SJSA1 (cell line): ENCODE measurements at regions not wholly inside any gene's neighbourhood (a gene's known extent, or its start where the extent isn't known, plus 50 kb on each side); places are given as distances from the start of the nearest gene placed in this dataset.
A peak's percentile ranks its signal among the peaks of the same experiment; 100 is the strongest.

ENCODE experiments used
- DNase-seq, 2 experiments: peaks; one replicate each; pipeline ENCODE4 v3.0.0-alpha.2; 2015 to 2020; ENCODE audit warnings: low spot score in 2 of 2, low read depth in 1 of 2
- H3K27ac ChIP-seq: fragments of 250-450 bp; sonication (Bioruptor Pico); 2 replicates; pipeline ENCODE4 v1.5.1; 2020; ENCODE audit warnings: mild to moderate bottlenecking, moderate library complexity
- H3K27me3 ChIP-seq: fragments of 250-450 bp; sonication (Bioruptor Pico); replicated peaks from 2 replicates; pipeline ENCODE4 v1.5.1; 2020; ENCODE audit warnings: mild to moderate bottlenecking, moderate library complexity
- H3K36me3 ChIP-seq: fragments of 250-450 bp; sonication (Bioruptor Pico); 2 replicates; pipeline ENCODE4 v1.5.1; 2020; ENCODE audit warnings: mild to moderate bottlenecking
- H3K4me1 ChIP-seq: fragments of 250-450 bp; sonication (Bioruptor Pico); replicated peaks from 2 replicates; pipeline ENCODE4 v1.6.1; 2021; ENCODE audit warnings: mild to moderate bottlenecking
- H3K4me3 ChIP-seq: fragments of 250-450 bp; sonication (Bioruptor Pico); 2 replicates; pipeline ENCODE4 v1.5.1; 2020; ENCODE audit warnings: mild to moderate bottlenecking
- H3K9me3 ChIP-seq: fragments of 250-450 bp; sonication (Bioruptor Pico); replicated peaks from 2 replicates; pipeline ENCODE4 v1.5.1; 2020; ENCODE audit warnings: mild to moderate bottlenecking

- DNase-seq: no peak
- H3K36me3 ChIP-seq: no peaks in the 10 kb centered on the region
- H3K4me3 ChIP-seq: no peak overlapping the region
- H3K4me1 ChIP-seq: no peaks in the 10 kb centered on the region
- H3K27me3 ChIP-seq: no peaks in the 10 kb centered on the region
- no peak overlapping the region for H3K27ac ChIP-seq
- H3K9me3 ChIP-seq: no peaks in the 10 kb centered on the region
These were observed 777.0 kb downstream of the KCNJ18 start for GRCh38 chr17:22469101-22469880.

- Histone ChIP-seq H3K27me3 (no peaks in the 10 kb centered on the region), H3K4me1 (no peaks in the 10 kb centered on the region), H3K27ac (no peak overlapping the region), H3K36me3 (no peaks in the 10 kb centered on the region), H3K4me3 (no peak overlapping the region), H3K9me3 (no peaks in the 10 kb centered on the region)
- DNase-seq: no peak
These were observed 777.6 kb downstream of the KCNJ18 start for GRCh38 chr17:22469941-22470340.

GRCh38 chr17:22470411-22471175, 778.3 kb downstream of the KCNJ18 start:
- no peak for DNase-seq
- Histone ChIP-seq H3K4me1 (no peaks in the 10 kb centered on the region), H3K36me3 (no peaks in the 10 kb centered on the region), H3K27ac (no peak overlapping the region), H3K4me3 (no peak overlapping the region), H3K9me3 (no peaks in the 10 kb centered on the region), H3K27me3 (no peaks in the 10 kb centered on the region)

GRCh38 chr17:22484826-22485225, 792.5 kb downstream of the KCNJ18 start:
- no peaks in the 10 kb centered on the region for H3K36me3 ChIP-seq
- H3K4me1 ChIP-seq: no peaks in the 10 kb centered on the region
- H3K27me3 ChIP-seq: no peaks in the 10 kb centered on the region
- no peak for DNase-seq
- H3K4me3 ChIP-seq: no peak overlapping the region
- no peaks in the 10 kb centered on the region for H3K9me3 ChIP-seq
- no peak overlapping the region for H3K27ac ChIP-seq

GRCh38 chr17:22490399-22490798, 798.1 kb downstream of the KCNJ18 start:
- Histone ChIP-seq H3K4me1 (no peaks in the 10 kb centered on the region), H3K36me3 (no peaks in the 10 kb centered on the region), H3K9me3 (no peaks in the 10 kb centered on the region), H3K27ac (no peak overlapping the region), H3K27me3 (no peaks in the 10 kb centered on the region), H3K4me3 (no peak overlapping the region)
- no peak for DNase-seq

- Histone ChIP-seq H3K27me3 (no peaks in the 10 kb centered on the region), H3K4me3 (no peak overlapping the region), H3K27ac (no peak overlapping the region), H3K4me1 (no peaks in the 10 kb centered on the region), H3K36me3 (no peaks in the 10 kb centered on the region), H3K9me3 (no peaks in the 10 kb centered on the region)
- DNase-seq: no peak
These were observed 800.0 kb downstream of the KCNJ18 start for GRCh38 chr17:22492331-22492730.

- no peak for DNase-seq
- no peaks in the 10 kb centered on the region for H3K4me1 ChIP-seq
- H3K27me3 ChIP-seq: no peaks in the 10 kb centered on the region
- no peaks in the 10 kb centered on the region for H3K9me3 ChIP-seq
- no peak overlapping the region for H3K4me3 ChIP-seq
- no peak overlapping the region for H3K27ac ChIP-seq
- H3K36me3 ChIP-seq: no peaks in the 10 kb centered on the region
These were observed 804.1 kb downstream of the KCNJ18 start for GRCh38 chr17:22496450-22496849.

- H3K9me3 ChIP-seq: no peaks in the 10 kb centered on the region
- no peaks in the 10 kb centered on the region for H3K36me3 ChIP-seq
- H3K27ac ChIP-seq: no peak overlapping the region
- no peaks in the 10 kb centered on the region for H3K27me3 ChIP-seq
- DNase-seq: no peak
- no peak overlapping the region for H3K4me3 ChIP-seq
- H3K4me1 ChIP-seq: no peaks in the 10 kb centered on the region
These were observed 811.1 kb downstream of the KCNJ18 start for GRCh38 chr17:22503322-22503899.

- H3K4me1 ChIP-seq: no peaks in the 10 kb centered on the region
- peak in 1 of 2 experiments; percentile 15 for DNase-seq
- H3K36me3 ChIP-seq: no peaks in the 10 kb centered on the region
- H3K27ac ChIP-seq: no peak overlapping the region
- H3K27me3 ChIP-seq: no peaks in the 10 kb centered on the region
- H3K4me3 ChIP-seq: no peak overlapping the region
- H3K9me3 ChIP-seq: no peaks in the 10 kb centered on the region
These were observed 813.3 kb downstream of the KCNJ18 start for GRCh38 chr17:22505660-22506059.

GRCh38 chr17:22506231-22506630, 813.9 kb downstream of the KCNJ18 start:
- Histone ChIP-seq H3K9me3 (no peaks in the 10 kb centered on the region), H3K36me3 (no peaks in the 10 kb centered on the region)
- DNase-seq: peak in 1 of 2 experiments; percentile 35

GRCh38 chr17:22506861-22507260, 814.5 kb downstream of the KCNJ18 start:
- H3K36me3 ChIP-seq: no peaks in the 10 kb centered on the region
- no peak overlapping the region for H3K27ac ChIP-seq
- no peak overlapping the region for H3K4me3 ChIP-seq
- peak in 1 of 2 experiments; percentile 10 for DNase-seq
- H3K27me3 ChIP-seq: no peaks in the 10 kb centered on the region
- no peaks in the 10 kb centered on the region for H3K9me3 ChIP-seq
- no peaks in the 10 kb centered on the region for H3K4me1 ChIP-seq

More at GRCh38 chr17:22506231-22506630, 813.9 kb downstream of the KCNJ18 start:
- Histone ChIP-seq H3K4me3 (no peak overlapping the region), H3K27ac (no peak overlapping the region), H3K27me3 (no peaks in the 10 kb centered on the region), H3K4me1 (no peaks in the 10 kb centered on the region)

- DNase-seq: peak in 1 of 2 experiments; percentile 8
- Histone ChIP-seq H3K9me3 (no peaks in the 10 kb centered on the region), H3K4me1 (no peaks in the 10 kb centered on the region), H3K27me3 (no peaks in the 10 kb centered on the region), H3K4me3 (no peak overlapping the region), H3K27ac (no peak overlapping the region), H3K36me3 (no peaks in the 10 kb centered on the region)
These were observed 815.5 kb downstream of the KCNJ18 start for GRCh38 chr17:22507823-22508222.

GRCh38 chr17:22510504-22510903, 818.2 kb downstream of the KCNJ18 start:
- Histone ChIP-seq H3K36me3 (no peaks in the 10 kb centered on the region), H3K27ac (no peak overlapping the region), H3K9me3 (no peaks in the 10 kb centered on the region), H3K4me3 (no peak overlapping the region), H3K27me3 (no peaks in the 10 kb centered on the region), H3K4me1 (no peaks in the 10 kb centered on the region)
- no peak for DNase-seq

- H3K27me3 ChIP-seq: no peaks in the 10 kb centered on the region
- no peaks in the 10 kb centered on the region for H3K9me3 ChIP-seq
- no peak overlapping the region for H3K27ac ChIP-seq
- no peak overlapping the region for H3K4me3 ChIP-seq
- peak in 1 of 2 experiments; percentile 8 for DNase-seq
- H3K36me3 ChIP-seq: no peaks in the 10 kb centered on the region
- H3K4me1 ChIP-seq: no peaks in the 10 kb centered on the region
These were observed 819.1 kb downstream of the KCNJ18 start for GRCh38 chr17:22511431-22511830.
